ENCODE measurements at regions not wholly inside any gene's neighbourhood (a gene's known extent, or its start where the extent isn't known, plus 50 kb on each side); places are given as distances from the start of the nearest gene placed in this dataset.

DNA sequence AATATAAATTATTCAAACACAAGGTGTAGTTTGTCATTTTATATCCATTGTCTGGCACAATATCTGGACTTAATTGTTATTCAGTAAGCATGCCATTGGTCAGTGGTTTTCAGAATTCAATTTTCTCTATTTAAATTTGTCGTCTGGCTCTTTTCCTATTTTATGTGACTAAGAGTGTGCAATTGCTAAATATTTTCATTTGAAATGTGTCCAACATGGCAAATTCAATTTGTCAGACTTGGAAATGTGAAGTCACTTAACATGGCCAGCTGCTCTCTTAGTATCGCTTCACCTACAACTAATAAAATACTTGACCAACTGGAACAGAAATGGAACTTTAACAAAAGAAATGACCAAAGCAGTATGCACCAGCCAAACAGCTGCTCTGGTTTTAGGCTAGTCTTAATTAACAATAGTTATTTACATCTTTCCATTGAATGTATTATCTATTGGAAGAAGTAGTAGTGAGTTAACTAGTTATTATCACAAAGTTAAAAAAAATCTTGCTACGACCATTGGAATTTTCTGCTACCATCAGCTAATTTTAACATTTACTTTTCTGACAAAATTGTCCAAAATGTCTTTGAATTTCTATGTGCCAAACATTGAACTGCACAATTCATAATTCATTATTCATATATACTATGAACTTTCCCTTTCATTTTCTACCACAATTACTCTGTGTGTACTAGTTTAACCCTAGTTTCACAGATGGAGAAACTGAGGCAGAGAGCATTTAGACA lies 720.7 kb upstream of the FAM174A start (continued):
- TF ChIP-seq, protein P1, sequence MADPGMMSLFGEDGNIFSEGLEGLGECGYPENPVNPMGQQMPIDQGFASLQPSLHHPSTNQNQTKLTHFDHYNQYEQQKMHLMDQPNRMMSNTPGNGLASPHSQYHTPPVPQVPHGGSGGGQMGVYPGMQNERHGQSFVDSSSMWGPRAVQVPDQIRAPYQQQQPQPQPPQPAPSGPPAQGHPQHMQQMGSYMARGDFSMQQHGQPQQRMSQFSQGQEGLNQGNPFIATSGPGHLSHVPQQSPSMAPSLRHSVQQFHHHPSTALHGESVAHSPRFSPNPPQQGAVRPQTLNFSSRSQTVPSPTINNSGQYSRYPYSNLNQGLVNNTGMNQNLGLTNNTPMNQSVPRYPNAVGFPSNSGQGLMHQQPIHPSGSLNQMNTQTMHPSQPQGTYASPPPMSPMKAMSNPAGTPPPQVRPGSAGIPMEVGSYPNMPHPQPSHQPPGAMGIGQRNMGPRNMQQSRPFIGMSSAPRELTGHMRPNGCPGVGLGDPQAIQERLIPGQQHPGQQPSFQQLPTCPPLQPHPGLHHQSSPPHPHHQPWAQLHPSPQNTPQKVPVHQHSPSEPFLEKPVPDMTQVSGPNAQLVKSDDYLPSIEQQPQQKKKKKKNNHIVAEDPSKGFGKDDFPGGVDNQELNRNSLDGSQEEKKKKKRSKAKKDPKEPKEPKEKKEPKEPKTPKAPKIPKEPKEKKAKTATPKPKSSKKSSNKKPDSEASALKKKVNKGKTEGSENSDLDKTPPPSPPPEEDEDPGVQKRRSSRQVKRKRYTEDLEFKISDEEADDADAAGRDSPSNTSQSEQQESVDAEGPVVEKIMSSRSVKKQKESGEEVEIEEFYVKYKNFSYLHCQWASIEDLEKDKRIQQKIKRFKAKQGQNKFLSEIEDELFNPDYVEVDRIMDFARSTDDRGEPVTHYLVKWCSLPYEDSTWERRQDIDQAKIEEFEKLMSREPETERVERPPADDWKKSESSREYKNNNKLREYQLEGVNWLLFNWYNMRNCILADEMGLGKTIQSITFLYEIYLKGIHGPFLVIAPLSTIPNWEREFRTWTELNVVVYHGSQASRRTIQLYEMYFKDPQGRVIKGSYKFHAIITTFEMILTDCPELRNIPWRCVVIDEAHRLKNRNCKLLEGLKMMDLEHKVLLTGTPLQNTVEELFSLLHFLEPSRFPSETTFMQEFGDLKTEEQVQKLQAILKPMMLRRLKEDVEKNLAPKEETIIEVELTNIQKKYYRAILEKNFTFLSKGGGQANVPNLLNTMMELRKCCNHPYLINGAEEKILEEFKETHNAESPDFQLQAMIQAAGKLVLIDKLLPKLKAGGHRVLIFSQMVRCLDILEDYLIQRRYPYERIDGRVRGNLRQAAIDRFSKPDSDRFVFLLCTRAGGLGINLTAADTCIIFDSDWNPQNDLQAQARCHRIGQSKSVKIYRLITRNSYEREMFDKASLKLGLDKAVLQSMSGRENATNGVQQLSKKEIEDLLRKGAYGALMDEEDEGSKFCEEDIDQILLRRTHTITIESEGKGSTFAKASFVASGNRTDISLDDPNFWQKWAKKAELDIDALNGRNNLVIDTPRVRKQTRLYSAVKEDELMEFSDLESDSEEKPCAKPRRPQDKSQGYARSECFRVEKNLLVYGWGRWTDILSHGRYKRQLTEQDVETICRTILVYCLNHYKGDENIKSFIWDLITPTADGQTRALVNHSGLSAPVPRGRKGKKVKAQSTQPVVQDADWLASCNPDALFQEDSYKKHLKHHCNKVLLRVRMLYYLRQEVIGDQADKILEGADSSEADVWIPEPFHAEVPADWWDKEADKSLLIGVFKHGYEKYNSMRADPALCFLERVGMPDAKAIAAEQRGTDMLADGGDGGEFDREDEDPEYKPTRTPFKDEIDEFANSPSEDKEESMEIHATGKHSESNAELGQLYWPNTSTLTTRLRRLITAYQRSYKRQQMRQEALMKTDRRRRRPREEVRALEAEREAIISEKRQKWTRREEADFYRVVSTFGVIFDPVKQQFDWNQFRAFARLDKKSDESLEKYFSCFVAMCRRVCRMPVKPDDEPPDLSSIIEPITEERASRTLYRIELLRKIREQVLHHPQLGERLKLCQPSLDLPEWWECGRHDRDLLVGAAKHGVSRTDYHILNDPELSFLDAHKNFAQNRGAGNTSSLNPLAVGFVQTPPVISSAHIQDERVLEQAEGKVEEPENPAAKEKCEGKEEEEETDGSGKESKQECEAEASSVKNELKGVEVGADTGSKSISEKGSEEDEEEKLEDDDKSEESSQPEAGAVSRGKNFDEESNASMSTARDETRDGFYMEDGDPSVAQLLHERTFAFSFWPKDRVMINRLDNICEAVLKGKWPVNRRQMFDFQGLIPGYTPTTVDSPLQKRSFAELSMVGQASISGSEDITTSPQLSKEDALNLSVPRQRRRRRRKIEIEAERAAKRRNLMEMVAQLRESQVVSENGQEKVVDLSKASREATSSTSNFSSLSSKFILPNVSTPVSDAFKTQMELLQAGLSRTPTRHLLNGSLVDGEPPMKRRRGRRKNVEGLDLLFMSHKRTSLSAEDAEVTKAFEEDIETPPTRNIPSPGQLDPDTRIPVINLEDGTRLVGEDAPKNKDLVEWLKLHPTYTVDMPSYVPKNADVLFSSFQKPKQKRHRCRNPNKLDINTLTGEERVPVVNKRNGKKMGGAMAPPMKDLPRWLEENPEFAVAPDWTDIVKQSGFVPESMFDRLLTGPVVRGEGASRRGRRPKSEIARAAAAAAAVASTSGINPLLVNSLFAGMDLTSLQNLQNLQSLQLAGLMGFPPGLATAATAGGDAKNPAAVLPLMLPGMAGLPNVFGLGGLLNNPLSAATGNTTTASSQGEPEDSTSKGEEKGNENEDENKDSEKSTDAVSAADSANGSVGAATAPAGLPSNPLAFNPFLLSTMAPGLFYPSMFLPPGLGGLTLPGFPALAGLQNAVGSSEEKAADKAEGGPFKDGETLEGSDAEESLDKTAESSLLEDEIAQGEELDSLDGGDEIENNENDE (IDR thresholded peaks at IDR 0.05; ENCODE audit: insufficient replicate concordance, low read length), result no peak
- TF ChIP-seq TAF7 (optimal IDR thresholded peaks at IDR 0.05; ENCODE audit: borderline replicate concordance, low read depth, low read length) (no peak), ZNF274 (IDR thresholded peaks at IDR 0.05; ENCODE audit: borderline replicate concordance, extremely low read depth, low read length) (no peak), EGR1 (IDR thresholded peaks at IDR 0.05; ENCODE audit: borderline replicate concordance, low read depth, low read length) (no peak), CHD2 (IDR thresholded peaks at IDR 0.05; ENCODE audit: low read length) (no peak), SUZ12 (IDR thresholded peaks at IDR 0.05; ENCODE audit: low read length) (no peak), SP4 (IDR thresholded peaks at IDR 0.05; ENCODE audit: low read length) (no peak), CREB1 (IDR thresholded peaks at IDR 0.05) (no peak), POLR2AphosphoS5 (IDR thresholded peaks at IDR 0.05; ENCODE audit: low read depth, low read length) (no peak), GTF2F1 (IDR thresholded peaks at IDR 0.05; ENCODE audit: borderline replicate concordance, low read depth, low read length) (no peak), SP1 (IDR thresholded peaks at IDR 0.05; ENCODE audit: low read depth, low read length) (no peak)

Measured in H1 (cell line).